Femur (tissue), 1 donor: ENCODE measurements at regions not wholly inside any gene's neighbourhood (a gene's known extent, or its start where the extent isn't known, plus 50 kb on each side); places are given as distances from the start of the nearest gene placed in this dataset.

Source experiments
- DNase-seq: peaks from one replicate; pipeline ENCODE4 v3.0.0-alpha.2; 2017

DNA sequence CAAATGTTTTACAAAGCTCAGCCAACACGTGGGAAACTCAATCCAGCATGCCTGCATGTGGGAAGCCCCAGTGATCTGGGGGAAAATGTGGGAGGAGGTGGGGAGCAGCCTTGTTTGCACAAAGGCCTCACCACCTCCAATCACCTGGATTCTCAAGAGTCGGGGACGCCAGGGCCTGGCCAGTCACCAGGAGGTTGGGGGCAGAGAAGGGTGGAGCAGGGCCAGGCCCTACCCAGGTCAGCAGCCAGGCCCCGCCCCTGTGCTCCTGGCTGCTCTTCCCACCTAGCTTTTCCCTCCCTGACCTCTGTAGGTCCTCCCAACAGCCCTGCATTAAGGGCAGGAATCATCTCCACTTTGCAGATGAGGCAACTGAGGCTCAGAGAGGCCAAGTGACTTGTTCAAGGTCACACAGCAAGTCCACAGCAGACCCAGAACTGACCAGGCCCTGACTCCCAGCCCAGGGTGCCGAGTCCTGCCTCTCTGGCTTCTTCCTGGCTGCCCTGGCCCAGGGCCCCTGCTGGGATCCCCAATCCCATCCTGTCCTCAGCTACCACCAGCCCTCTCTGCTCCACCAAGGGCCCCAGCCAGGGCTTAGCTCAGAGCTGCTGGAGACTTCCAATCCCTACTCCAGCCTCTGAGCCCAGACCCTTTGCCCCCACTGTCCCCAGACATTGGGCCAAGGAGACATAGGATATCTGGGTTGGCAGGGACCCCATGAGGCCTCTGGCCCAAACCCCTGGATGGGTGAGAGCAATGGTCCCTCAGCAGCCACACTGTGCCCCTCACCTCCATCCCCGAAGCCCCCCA, 508.6 kb downstream of the PTPRU start:
- no peak for DNase-seq

DNA sequence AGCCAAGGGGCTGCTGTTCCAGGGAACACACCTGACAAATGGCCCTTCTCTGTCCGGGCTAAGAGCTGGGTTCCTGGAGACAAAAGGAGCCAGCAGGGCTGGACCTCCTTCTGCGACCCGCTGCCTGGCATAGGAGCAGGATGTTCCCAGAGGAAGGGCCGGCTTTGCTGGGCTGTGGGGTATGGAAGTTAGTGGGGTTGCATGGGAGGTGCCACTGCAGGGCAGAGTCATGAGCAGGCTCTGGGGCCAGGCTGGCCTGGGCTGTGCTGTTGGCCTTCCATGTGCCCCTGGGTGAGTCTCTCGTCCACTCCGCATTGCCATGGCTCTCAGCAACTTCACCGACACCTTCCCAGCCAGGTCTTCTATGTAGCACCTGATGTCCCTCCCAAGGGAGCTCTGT, 507.6 kb downstream of the PTPRU start:
- no peak for DNase-seq

DNA sequence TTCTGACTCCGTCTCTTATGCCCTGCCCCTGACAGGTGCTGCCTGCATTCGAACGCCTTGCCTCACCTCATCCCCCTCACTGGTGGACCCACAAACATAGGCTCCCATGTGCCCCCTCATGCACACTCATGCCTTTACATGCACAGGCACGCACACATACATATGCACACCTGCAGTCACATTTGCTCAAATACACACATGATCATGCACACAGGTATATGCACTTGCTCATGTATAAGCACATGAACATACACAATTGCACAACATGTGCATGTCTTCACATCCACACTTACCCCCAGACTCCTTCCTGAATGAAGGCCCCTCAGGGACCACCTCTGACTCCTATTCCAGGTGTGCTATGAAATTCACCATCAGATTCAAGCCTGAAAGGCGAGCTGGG, 506.9 kb downstream of the PTPRU start:
- no peak for DNase-seq

DNA sequence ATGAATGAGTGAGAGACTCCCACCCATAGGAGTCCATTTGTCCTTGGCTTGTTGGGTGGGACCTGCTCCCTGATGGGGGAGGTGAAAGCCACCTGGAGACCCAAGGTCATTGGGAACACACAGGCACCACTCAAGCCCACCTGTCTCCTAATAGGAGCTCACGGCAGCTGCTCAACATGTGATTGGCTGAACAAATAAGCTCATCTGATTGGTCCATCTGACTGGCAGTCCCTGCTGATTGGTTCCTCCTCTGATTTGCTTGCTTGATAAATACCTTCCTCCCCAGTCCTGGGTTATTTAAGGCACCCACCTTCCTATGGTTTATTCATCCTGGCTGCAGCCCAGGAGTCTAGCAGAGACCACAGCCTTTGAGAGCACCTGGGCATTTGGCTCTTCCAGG, 502.9 kb downstream of the PTPRU start:
- DNase-seq = no peak

DNA sequence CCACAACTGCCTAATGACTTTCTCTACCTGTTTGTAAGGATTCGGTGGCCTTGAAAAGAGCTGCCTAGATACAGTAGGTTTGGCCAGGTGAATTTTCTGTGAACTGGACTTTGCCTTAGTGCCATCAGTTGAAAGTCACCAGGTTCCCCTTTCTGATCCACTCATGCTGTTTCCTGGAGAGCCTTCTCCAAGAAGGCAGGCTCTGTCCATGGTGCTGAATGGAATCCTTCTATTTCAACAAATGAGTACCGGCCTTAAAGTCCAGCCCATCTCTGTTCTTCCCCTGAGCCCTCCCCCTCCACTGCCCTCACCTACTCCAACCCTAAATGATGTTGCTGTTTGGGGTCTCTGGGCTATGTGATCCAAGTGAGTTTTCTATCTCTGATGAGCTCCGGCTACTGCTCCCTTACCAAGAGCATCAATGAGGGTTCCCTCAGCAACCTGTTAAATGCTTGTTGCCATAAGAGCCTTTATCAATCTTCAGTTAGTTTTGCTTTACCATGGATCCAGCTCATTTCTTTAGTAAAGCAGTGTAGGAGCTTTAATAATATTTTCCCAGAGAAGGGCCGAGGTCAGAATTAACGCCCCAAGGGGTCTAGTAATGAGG, 500.4 kb downstream of the PTPRU start:
- DNase-seq = peak; percentile 32

DNA sequence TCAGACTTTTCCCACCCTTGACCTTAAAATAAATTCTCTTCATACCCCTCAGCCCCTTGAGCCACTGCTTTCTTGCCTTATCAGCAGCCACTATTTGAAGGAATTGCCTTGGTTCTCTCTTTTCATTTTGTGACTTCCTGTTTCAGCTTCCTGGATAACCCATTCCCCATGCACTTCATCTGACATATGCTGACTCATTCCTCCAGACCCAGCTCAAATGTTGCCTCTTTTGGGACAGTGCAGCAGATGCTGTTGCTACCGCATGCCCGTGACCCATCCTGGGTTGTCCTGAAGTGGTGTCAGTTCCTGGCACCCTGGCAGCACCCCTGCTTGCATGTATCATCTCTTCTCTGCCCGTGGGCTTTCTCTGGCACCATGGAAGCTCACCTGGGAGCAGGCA, 496.1 kb downstream of the PTPRU start:
- DNase-seq = no peak

DNA sequence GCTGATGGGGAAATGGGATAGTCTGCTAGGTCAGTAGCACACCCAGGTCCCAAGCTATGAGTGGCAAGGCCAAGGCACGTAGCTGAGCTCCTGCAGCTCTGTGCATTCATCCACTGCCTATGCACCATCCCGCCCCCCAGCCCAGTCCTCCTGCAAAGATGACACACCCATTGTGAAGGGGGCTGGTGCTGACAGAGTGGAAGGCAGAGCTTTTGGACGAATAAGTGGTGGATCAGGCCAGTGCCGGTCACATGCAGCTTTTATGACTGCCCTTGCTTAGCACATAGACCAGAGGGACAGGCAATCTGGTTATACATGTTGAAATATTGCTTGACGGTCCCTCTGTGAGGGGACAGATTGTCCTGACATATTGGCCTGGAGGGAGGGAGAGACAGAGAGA, 494.3 kb downstream of the PTPRU start:
- DNase-seq = no peak

DNA sequence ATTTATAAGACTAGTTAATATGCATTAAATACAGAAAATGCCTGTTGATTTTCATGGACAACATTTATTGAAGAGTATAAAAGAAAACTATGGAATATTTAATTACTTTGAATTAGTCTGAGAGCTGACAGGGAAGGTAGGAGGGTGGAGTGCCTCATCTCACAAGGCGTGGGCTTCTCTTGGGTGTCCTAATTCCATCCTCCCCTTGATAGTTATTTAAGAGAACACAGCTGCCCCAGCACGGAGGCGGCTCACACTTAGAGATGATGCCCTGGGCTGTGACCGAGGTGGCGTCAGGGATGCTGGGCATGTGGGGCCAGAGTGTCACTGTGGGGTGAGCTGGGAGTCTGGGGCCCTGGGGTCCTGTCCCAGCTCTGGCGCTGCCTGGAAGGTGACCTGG, 493.0 kb downstream of the PTPRU start:
- no peak for DNase-seq

DNA sequence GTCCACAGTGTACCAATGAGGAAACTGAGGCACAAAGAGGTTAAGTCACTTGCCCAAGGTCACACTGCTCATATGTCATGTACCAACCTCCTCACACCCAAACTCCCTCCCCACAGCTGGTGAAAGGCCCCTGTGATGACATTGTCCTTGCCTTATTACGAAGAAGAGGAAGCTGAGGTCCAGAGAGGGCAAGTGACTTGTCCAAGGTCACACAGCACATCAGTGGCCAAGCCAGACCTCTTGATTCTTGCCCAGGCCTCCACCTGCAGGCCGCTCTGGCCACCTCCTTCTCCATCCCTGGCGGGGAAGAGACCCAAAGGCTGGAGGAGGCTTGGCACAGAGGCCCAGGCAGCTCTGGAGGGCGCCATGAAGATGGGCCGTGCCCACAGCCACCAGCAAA, 492.4 kb downstream of the PTPRU start:
- DNase-seq = no peak

DNA sequence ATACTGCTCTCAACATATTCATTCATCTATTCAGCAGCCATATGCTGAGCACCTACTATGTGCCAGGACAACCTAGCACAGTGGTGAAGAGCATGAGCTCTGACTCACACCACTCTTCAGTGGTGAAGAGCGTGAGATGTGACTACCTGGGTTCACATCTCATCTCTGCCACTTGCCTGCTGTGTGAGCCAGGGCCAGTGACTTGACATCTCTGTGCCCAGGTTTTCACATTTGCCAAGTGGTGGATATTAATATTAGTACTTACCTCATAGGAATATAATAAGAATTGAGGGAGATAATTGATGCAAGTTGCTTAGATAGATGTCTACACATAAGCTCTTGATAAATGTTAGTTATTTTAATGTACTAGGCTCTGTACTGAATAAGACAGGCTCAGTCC, 488.9 kb downstream of the PTPRU start:
- DNase-seq = no peak

DNA sequence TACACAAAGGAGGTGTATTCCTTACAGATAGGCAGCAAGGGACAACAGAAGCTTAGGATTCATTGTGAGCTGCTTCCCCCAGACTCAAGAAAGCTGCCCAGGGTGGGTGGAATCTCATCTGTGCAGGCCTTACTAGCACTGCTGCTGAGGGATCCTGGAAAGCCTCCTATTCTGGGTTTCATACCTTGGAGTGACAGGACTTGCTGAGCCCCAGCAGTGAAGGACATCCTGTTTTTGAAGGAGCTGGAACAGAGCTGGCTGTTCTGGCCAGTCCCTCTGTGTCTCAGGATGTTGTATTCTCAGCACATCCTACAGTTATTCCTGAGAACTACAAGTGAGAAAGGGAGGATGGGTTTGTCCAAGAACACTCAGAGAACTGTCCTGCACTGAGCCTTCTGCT, 486.3 kb downstream of the PTPRU start:
- DNase-seq = no peak

DNA sequence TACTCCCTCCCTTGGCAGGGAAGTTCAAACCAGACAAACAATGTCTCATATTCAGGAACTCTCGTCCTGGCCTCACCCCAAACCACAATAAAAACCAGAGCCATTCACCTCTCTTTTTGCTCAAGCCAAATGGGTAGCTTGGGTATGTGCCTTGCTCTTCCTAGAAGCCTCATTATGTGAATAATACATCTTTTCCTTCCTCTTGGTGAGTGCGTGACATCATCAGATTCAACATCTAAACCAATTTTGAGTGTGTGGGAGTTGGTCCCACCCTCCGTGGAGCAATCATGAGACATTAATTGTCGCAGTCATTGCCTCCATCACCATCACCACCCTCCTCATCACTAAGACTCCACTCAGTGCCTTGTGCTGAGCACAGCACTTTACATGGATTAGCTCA, 482.9 kb downstream of the PTPRU start:
- DNase-seq = no peak

DNA sequence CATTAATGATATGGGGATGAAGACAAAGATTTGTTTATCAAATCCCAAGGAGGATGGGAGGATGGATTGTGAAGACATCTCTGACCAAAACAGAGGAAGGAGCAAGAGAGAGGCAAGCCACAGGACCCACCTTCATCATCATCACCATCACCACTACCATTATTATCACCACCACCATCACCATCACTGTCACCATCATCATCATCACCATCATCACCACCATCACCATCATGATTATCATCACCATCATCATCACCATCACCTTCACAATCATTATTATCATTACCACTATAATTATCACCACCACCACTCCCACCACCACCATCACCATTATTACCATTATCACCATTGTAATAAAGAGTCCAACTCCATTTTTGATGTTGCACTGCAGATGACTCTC, 482.5 kb downstream of the PTPRU start:
- DNase-seq = no peak

DNA sequence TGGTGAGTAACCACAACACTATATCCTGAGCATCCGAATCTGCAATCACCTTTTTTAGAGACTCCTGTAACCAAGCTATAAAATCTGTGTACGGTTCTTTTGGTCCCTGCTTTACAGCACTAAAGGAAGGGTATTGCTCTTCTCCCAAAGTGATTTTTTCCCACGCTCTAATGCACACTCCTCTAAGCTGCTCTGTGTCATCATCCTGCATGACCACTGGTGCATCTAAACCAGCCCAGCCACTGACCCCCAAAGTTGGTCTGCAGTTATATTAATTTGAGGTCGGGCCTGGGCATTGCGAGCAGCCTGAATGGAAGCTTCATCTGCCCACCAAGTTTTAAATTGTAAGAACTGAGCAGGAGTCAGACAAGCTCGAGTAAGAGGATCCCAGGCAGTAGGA, 480.0 kb downstream of the PTPRU start:
- no peak for DNase-seq

DNA sequence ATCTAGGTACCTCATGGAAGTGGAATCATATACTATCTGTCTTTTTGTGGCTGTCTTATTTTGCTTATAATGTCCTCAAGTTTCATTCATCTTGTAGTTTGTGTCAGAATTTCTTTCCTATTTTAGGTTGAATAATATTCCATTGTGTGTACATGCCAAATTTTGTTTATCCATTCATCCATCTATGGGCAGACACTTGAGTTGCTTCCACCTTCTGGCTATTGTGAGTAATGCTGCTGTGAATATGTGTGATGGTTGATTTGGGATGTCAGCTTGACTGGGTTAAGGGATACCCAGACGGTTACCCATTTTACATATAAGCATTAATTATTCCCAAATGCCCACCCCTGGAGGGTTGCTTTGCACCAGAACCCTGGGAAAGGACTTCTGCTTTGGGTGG, 477.5 kb downstream of the PTPRU start:
- DNase-seq = no peak

DNA sequence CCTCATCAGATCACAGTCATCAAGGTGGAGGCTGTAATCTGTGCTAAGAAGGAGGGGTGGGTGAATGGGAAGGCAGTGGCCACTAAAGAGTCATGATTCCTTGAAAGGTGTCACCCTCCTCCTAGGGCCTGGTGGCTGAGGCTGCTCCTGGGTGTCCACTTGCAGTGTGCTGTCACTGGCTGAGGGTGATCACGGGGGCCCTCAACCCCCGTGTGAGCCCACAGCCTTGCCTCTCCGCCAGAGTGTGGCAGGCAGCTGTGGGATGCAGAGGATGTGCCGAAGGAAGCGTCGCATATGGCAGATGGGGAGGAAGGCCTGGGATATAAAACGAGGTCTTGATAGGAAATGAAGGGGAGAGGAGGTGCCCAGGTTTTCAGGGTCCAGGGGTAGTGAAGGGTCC, 476.5 kb downstream of the PTPRU start:
- DNase-seq = no peak

DNA sequence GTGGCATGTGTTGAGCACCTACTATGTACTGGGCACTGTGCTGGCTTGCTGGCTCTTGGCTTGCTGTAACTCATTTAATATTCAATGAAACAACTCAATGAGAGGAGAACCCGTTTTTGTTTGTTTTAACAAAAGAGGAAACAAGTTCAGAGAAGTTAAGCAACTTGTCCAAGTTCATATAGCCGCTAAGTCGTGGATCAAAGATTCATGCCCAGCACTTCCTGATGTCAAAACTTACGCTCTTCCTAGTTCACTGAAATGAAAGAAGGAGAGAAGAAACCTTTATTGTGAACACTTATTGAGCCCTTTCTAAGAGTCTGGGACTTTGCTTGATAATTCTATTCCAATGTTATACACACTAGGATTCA, 475.9 kb downstream of the PTPRU start:
- DNase-seq = no peak

DNA sequence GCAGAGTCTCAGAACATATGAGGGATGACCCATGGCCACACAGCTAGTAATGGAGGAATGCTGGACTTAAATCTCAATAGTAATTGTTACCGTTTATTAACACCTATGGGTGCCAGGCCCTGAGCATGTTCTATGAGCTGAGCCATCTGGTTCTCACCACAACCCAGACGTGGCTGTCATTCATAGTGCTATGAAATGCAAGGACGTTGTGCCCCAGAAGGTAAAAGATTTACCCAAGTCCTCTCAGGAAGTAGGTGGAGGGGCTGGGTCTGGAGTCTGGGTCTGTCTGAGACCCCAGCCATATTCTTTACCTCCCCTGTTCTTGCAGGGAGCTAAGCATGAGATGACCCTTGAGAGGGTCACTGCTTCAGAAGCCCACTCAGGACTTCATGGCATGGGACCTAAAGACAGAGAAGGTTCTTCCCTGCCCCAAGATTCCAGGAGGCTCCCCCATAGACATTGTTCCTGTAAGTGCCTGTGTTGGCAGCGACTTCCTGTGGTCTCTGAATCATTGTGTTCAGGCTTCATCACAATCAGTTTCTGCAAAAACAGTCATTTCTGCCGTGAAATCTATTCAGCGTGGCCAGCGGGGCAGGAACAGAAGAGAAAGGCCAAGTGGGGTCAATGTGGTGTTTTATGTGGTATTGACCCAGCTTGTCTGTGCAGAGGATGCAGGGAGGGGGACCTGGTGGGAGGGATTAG, 475.4 kb downstream of the PTPRU start:
- no peak for DNase-seq

DNA sequence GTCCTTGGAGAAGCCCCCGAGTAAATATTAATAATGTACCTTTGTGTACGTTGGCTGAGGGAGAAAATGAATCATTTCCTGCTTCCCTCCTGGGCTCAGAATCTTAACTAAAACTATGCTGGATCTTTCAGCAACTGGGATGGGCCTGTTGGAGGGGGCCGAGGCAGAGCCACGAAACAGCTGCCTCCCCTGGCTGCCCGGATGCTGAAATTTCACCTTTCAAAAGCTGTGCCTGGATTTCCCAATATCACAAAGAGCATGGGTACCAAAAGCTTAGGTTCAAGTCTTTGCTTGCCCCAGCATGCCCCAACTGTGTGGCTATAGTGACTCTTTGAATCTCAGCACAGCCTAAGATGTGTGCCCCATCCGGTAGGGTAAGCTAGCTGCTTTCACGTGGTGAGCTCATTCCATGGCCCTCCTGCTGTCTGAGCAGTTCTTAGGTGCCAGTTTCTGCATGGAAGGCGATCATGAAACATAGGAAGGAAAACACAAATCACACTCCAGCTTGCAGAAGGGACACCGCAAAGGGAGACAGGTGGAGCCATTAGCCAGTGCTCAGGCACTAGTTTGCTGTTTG, 473.5 kb downstream of the PTPRU start:
- no peak for DNase-seq

DNA sequence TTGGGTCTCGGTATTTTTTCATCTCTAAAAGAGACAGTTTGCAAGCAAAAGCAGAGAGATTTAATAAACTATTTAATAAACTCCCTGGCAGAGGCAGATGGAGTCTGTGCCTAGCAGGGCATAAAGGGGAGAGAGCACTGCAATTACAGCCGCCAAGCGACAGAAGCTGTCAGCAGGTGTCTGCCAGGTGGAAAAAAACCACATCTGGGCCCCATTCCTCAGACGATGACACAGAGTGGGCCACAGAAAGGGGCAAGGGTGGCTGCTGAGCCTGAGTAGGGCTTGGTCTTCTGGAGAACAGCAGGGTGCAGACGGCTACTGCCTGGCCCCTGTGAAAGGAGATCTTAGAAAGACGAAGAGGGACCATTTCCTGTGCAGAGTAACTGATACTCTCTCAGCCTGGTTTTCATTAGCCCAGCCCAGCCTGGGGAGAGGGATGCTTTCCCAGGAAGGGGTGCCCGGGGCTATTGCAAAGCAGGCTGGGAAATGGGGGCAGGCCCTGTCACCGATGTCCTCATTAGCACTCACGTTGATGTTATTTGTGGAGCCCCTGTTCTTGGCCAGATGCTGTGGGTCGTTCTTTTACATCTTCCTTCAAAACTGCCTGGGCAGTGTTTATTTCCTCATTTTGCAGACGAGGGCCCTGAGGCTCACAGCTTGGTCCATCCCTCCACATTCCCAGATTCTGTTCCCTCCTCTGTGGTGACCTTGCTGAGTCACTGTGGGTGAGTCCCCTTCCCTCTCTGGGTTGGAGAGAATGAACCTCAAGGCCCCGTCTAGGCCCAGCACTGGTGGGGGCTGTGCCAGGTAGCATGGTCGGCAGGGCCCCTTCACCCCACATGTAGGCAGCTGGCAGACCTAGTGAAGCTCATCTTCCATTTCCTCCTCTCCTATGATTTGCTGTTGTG, 472.7 kb downstream of the PTPRU start:
- DNase-seq = no peak

DNA sequence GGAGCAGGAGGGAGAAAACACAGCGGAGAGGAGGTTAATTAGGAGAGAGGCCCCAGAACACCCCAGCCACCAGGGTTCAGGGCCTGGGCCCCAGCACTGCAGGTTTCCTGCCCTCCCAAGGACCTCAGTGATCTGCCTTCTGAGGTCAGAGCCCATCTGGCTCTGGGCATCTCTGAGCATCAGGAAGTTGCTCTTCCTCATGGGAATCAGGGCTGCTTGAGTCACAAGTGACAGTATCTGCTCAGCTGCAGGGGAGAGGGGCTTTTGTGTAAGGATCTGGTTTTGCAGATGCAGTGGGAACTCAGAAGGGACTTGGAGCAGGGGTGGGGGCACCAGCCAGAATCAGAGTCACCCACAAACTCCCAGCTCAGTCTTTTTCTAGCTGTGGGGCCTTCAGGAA, 472.1 kb downstream of the PTPRU start:
- DNase-seq = no peak

DNA sequence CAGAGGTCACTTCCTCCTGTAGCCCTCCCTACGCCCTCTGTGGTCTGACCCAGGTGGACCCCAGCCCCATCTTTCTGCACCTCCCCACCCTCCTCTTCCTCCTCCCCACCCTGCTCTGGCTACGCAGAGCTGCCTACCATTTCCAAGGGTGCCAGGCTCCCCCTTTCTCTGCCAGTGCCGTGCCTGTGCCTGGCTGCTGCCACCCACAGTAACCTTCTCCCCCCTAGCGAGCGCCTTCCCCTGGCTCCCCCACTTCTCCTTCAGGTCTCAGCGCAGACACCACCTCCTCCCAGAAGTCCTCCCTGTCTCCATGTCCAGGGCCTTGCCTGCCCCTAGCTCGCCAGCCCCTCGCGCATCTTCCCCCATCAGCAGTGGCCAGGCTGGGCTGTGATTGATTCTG, 471.5 kb downstream of the PTPRU start:
- DNase-seq = no peak

DNA sequence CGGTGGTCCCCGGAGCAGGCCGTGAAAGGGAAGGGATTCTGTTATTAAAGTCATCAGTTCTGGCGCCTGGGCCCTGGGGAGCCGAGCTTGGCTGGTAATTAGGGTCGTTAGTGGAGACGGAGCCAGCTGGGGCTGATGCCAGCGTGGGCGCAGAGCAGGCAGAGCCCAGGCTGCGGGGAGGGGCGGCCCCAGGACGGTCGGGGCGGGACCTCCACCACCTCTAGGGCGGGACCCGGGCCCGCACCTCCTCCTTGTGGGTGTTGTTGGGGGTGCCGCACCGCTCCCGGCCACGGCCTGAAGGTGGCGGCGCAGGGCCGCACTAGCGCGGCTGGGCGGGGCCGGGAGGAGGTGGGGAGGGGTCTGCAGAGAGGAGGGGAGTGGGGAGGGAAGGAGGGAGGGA, 470.6 kb downstream of the PTPRU start:
- peak; percentile 47 for DNase-seq
